ENCODE measurements at regions not wholly inside any gene's neighbourhood (a gene's known extent, or its start where the extent isn't known, plus 50 kb on each side); places are given as distances from the start of the nearest gene placed in this dataset.
"Not testable (repeated sequence)": the region's sequence is repeated elsewhere in the genome, so short reads cannot be mapped to it uniquely, and the experiment has no call there.

- Mint-ChIP-seq H3K4me1 (no peaks in the 10 kb centered on the region), H3K36me3 (no peaks in the 10 kb centered on the region), H3K27me3 (peaks cover 0 to 4% of the 10 kb centered on the region in 2 donors), H3K4me3 (no peak overlapping the region), H3K9me3 (no peaks in the 10 kb centered on the region), H3K27ac (no peak overlapping the region)
- Histone ChIP-seq H3K9me3 (no peaks in the 10 kb centered on the region), H3K4me1 (ENCODE audit: control insufficient read depth in 1 of 2, extremely low read depth in 1 of 2, insufficient read depth in 2 of 2, low read length in 2 of 2) (no peaks in the 10 kb centered on the region), H3K36me3 (ENCODE audit: control insufficient read depth in 2 of 2, extremely low read depth in 1 of 2, insufficient read depth in 1 of 2, low read length in 1 of 2) (no peaks in the 10 kb centered on the region), H3K4me3 (ENCODE audit: control insufficient read depth in 1 of 2, extremely low read depth in 1 of 2, low read length in 1 of 2) (no peak overlapping the region), H3K27me3 (replicated peaks in 1 of 2; ENCODE audit: control insufficient read depth in 2 of 2, extremely low read depth in 1 of 2, insufficient read depth in 2 of 2, low read length in 1 of 2) (no peaks in the 10 kb centered on the region), H3K27ac (ENCODE audit: low read length) (no peak overlapping the region)
- 91% methylated on average over 6 of the region's 6 CpGs for WGBS (ENCODE audit: insufficient coverage)
- ATAC-seq (replicated peaks in 1 of 4), result no peak
- DNase-seq, result no peak
- ChIA-PET CTCF (interaction anchor here in 1 of 2 donors (13.0 kb wide), 1 partner anchor 250 kb away, joined by 248 read pairs; no protein-coding TSS in a partner anchor), POLR2A (no interaction called here)
These were observed 79.6 kb upstream of the ANKRD1 start for GRCh38 chr10:91000470-91000869.

- no peak overlapping the region for H3K27ac ChIP-seq (ENCODE audit: low read length)
- H3K27me3 ChIP-seq (replicated peaks in 1 of 2; ENCODE audit: control insufficient read depth in 2 of 2, extremely low read depth in 1 of 2, insufficient read depth in 2 of 2, low read length in 1 of 2), result no peaks in the 10 kb centered on the region
- POLR2A ChIA-PET, result no interaction called here
- no CpG with 5 or more reads among the region's 1 CpG for WGBS (ENCODE audit: insufficient coverage)
- H3K4me1 ChIP-seq (ENCODE audit: control insufficient read depth in 1 of 2, extremely low read depth in 1 of 2, insufficient read depth in 2 of 2, low read length in 2 of 2), result no peaks in the 10 kb centered on the region
- Mint-ChIP-seq H3K9me3 (no peaks in the 10 kb centered on the region), H3K4me3 (no peak overlapping the region), H3K4me1 (peaks cover 0 to under 1% (median 0%) of the 10 kb centered on the region in 3 donors), H3K27ac (no peak overlapping the region), H3K27me3 (no peaks in the 10 kb centered on the region), H3K36me3 (no peaks in the 10 kb centered on the region)
- DNase-seq (no peak), ATAC-seq (replicated peaks in 1 of 4) (no peak)
- no peaks in the 10 kb centered on the region for H3K9me3 ChIP-seq
- CTCF ChIA-PET, result interaction anchor here in 1 of 2 donors (13.0 kb wide), 1 partner anchor 249 kb away, joined by 248 read pairs; no protein-coding TSS in a partner anchor
- H3K4me3 ChIP-seq (ENCODE audit: control insufficient read depth in 1 of 2, extremely low read depth in 1 of 2, low read length in 1 of 2), result no peak overlapping the region
- no peaks in the 10 kb centered on the region for H3K36me3 ChIP-seq (ENCODE audit: control insufficient read depth in 2 of 2, extremely low read depth in 1 of 2, insufficient read depth in 1 of 2, low read length in 1 of 2)
These were observed 80.1 kb upstream of the ANKRD1 start for GRCh38 chr10:91000985-91001384.

DNA sequence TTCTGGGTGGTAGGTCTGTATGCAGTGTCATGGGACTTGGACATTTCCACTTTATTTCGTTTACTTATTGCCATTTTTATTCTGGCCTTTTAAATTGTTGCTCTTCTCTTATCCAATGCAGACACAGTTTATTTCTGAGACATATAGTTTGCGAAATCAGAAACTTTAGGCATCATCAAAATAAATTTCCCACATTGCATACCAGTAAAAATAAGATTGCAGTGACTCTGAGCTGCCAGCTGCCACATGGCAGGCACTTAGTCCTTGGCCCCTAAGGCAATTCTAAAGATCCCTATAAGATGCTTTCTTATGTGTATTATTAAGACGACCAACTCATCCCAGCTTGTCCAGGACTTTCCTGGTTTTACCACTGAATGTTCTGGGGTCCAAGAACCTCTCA is 81.8 kb upstream of the ANKRD1 start:
- Mint-ChIP-seq H3K27me3 (no peaks in the 10 kb centered on the region), H3K4me3 (no peak overlapping the region), H3K9me3 (no peaks in the 10 kb centered on the region), H3K27ac (no peak overlapping the region), H3K36me3 (no peaks in the 10 kb centered on the region), H3K4me1 (peaks cover 14 to 15% (median 14%) of the 10 kb centered on the region in 3 donors)
- ChIA-PET CTCF (interaction anchor here (0.7 to 13.0 kb wide), 3 partner anchors 247 to 298 kb away, joined by 3 to 248 read pairs (median 112); no protein-coding TSS in a partner anchor), POLR2A (no interaction called here)
- 100% methylated on average over 1 of the region's 3 CpGs for WGBS (ENCODE audit: insufficient coverage)
- ATAC-seq (replicated peaks in 1 of 4) (no peak), DNase-seq (no peak)
- Histone ChIP-seq H3K4me1 (ENCODE audit: control insufficient read depth in 1 of 2, extremely low read depth in 1 of 2, insufficient read depth in 2 of 2, low read length in 2 of 2) (peaks cover 4 to 14% of the 10 kb centered on the region in 2 experiments), H3K27me3 (replicated peaks in 1 of 2; ENCODE audit: control insufficient read depth in 2 of 2, extremely low read depth in 1 of 2, insufficient read depth in 2 of 2, low read length in 1 of 2) (no peaks in the 10 kb centered on the region), H3K9me3 (no peaks in the 10 kb centered on the region), H3K27ac (ENCODE audit: low read length) (no peak overlapping the region), H3K4me3 (ENCODE audit: control insufficient read depth in 1 of 2, extremely low read depth in 1 of 2, low read length in 1 of 2) (no peak overlapping the region), H3K36me3 (ENCODE audit: control insufficient read depth in 2 of 2, extremely low read depth in 1 of 2, insufficient read depth in 1 of 2, low read length in 1 of 2) (no peaks in the 10 kb centered on the region)

DNA sequence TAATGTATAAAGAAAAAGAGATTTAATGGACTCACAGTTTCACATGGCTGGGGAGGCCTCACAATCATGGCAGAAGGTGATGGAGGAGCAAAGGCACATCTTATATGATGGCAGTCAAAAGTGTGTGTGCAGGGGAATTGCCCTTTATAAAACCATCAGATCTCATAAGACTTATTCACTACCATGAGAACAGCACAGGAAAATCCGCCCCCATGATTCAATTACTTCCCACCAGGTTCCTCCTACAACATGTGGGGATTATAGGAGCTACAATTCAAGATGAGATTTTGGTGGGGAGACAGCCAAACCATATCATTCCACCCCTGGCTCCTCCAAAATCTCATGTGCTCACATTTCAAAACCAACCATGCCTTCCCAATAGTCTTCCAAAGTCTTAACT is 82.5 kb upstream of the ANKRD1 start:
- DNase-seq; H3K4me3 ChIP-seq (ENCODE audit: control insufficient read depth in 1 of 2, extremely low read depth in 1 of 2, low read length in 1 of 2); H3K4me3 Mint-ChIP-seq; H3K27me3 ChIP-seq (replicated peaks in 1 of 2; ENCODE audit: control insufficient read depth in 2 of 2, extremely low read depth in 1 of 2, insufficient read depth in 2 of 2, low read length in 1 of 2); H3K9me3 ChIP-seq; H3K36me3 ChIP-seq (ENCODE audit: control insufficient read depth in 2 of 2, extremely low read depth in 1 of 2, insufficient read depth in 1 of 2, low read length in 1 of 2); H3K27ac Mint-ChIP-seq; H3K36me3 Mint-ChIP-seq; H3K27ac ChIP-seq (ENCODE audit: low read length); H3K27me3 Mint-ChIP-seq; ATAC-seq (replicated peaks in 1 of 4); H3K9me3 Mint-ChIP-seq: not testable (repeated sequence)
- ChIA-PET POLR2A (interaction anchor here in 1 of 2 donors (0.5 kb wide), 1 partner anchor 190 kb away, joined by 3 read pairs; no protein-coding TSS in a partner anchor), CTCF (interaction anchor here (8.8 to 13.0 kb wide), 2 partner anchors 247 kb away, joined by 112 to 248 read pairs; no protein-coding TSS in a partner anchor)
- peaks cover 6 to 18% of the 10 kb centered on the region in 2 experiments for H3K4me1 ChIP-seq (ENCODE audit: control insufficient read depth in 1 of 2, extremely low read depth in 1 of 2, insufficient read depth in 2 of 2, low read length in 2 of 2)
- WGBS (ENCODE audit: insufficient coverage), result no CpG with 5 or more reads among the region's 1 CpG
- peaks cover 15 to 19% (median 17%) of the 10 kb centered on the region in 3 donors for H3K4me1 Mint-ChIP-seq

GRCh38 chr10:91005276-91005675 is 84.4 kb upstream of the ANKRD1 start:
- not testable (repeated sequence) for H3K36me3 Mint-ChIP-seq; H3K36me3 ChIP-seq (ENCODE audit: control insufficient read depth in 2 of 2, extremely low read depth in 1 of 2, insufficient read depth in 1 of 2, low read length in 1 of 2); H3K4me3 ChIP-seq (ENCODE audit: control insufficient read depth in 1 of 2, extremely low read depth in 1 of 2, low read length in 1 of 2); H3K9me3 ChIP-seq; H3K9me3 Mint-ChIP-seq; H3K27ac Mint-ChIP-seq; H3K27ac ChIP-seq (ENCODE audit: low read length); DNase-seq; H3K27me3 ChIP-seq (replicated peaks in 1 of 2; ENCODE audit: control insufficient read depth in 2 of 2, extremely low read depth in 1 of 2, insufficient read depth in 2 of 2, low read length in 1 of 2); H3K27me3 Mint-ChIP-seq; ATAC-seq (replicated peaks in 1 of 4); H3K4me3 Mint-ChIP-seq
- H3K4me1 Mint-ChIP-seq, result peaks cover 15 to 19% (median 17%) of the 10 kb centered on the region in 3 donors
- WGBS (ENCODE audit: insufficient coverage), result 83% methylated on average over 1 of the region's 3 CpGs
- peaks cover 6 to 18% of the 10 kb centered on the region in 2 experiments for H3K4me1 ChIP-seq (ENCODE audit: control insufficient read depth in 1 of 2, extremely low read depth in 1 of 2, insufficient read depth in 2 of 2, low read length in 2 of 2)
- CTCF ChIA-PET, result interaction anchor here (0.6 to 13.0 kb wide), 14 partner anchors 12 to 941 kb away, joined by 3 to 248 read pairs (median 4); no protein-coding TSS in a partner anchor
- POLR2A ChIA-PET, result interaction anchor here (0.5 to 0.6 kb wide), 3 partner anchors 29 to 108 kb away, joined by 3 to 7 read pairs (median 3); no protein-coding TSS in a partner anchor

DNA sequence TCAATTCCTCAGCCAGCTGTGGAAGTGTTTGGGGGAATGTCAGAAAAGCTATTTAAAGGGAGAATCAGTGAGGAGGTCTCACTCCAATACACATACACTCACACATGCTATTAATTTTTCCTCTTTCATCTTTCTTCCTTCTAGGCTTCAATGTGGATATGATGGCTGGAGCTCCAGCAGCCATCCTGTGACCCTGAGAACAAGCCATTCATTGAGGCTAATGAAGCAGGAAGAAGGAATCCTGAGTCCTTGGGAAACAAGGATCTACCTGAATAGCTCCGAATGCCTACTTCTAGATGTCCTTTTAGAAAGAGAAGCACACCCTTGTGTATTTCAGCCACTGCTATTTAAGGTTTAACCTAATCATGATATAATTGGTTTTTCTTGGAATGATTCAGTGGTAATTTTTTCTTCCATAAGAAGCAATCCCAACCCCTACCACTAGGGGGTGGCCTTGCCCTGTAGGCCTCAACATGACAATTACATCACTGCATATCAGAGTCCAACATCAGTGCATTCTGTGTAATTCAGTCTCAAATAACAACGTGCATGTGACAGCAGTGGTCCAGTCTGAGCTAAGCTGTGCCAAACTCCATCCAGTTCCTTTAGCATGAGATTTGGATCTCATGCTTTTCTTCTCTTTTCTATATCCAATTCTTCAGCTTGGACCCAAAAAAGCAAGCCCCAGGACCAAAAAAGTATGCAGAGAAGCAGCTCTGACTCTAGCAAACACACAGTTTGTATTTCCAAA is 85.3 kb upstream of the ANKRD1 start:
- Histone ChIP-seq H3K27ac (ENCODE audit: low read length) (peak overlapping the region; percentile 25), H3K27me3 (replicated peaks in 1 of 2; ENCODE audit: control insufficient read depth in 2 of 2, extremely low read depth in 1 of 2, insufficient read depth in 2 of 2, low read length in 1 of 2) (no peaks in the 10 kb centered on the region), H3K4me1 (ENCODE audit: control insufficient read depth in 1 of 2, extremely low read depth in 1 of 2, insufficient read depth in 2 of 2, low read length in 2 of 2) (peaks cover 6 to 18% of the 10 kb centered on the region in 2 experiments), H3K4me3 (ENCODE audit: control insufficient read depth in 1 of 2, extremely low read depth in 1 of 2, low read length in 1 of 2) (no peak overlapping the region), H3K9me3 (no peaks in the 10 kb centered on the region), H3K36me3 (ENCODE audit: control insufficient read depth in 2 of 2, extremely low read depth in 1 of 2, insufficient read depth in 1 of 2, low read length in 1 of 2) (no peaks in the 10 kb centered on the region)
- Mint-ChIP-seq H3K27me3 (peaks cover under 1 to 4% of the 10 kb centered on the region in 2 donors), H3K27ac (peak overlapping the region; percentile 75 to 80), H3K4me1 (peaks cover 15 to 19% (median 17%) of the 10 kb centered on the region in 3 donors), H3K36me3 (no peaks in the 10 kb centered on the region), H3K9me3 (no peaks in the 10 kb centered on the region), H3K4me3 (peak overlapping the region in 2 of 3 donors; percentile 31 to 54)
- ATAC-seq (replicated peaks in 1 of 4), result peak; percentile 78 to 86 (median 84)
- 0% methylated on average over 1 of the region's 2 CpGs for WGBS (ENCODE audit: insufficient coverage)
- POLR2A ChIA-PET, result interaction anchor here (0.5 to 0.6 kb wide), 3 partner anchors 28 to 107 kb away, joined by 3 to 7 read pairs (median 3); no protein-coding TSS in a partner anchor
- peak; percentile 15 to 84 (median 52) for DNase-seq
- CTCF ChIA-PET, result interaction anchor here (0.6 to 13.0 kb wide), 40 partner anchors 11 to 940 kb away, joined by 3 to 248 read pairs (median 4); partner anchors contain the start of gene PCGF5 (in 1 of the 2)
